ENCODE measurements at regions not wholly inside any gene's neighbourhood (a gene's known extent, or its start where the extent isn't known, plus 50 kb on each side); places are given as distances from the start of the nearest gene placed in this dataset.

GRCh38 chr14:22508150-22508457 is 80.9 kb downstream of the DAD1 start:
- WGBS (ENCODE audit: low lambda C conversion rate), result 3% methylated on average over 2 of the region's 2 CpGs
- BruUV-seq (replicated peaks), result no TSS peak
- H3K9me3 ChIP-seq (ENCODE audit: low read length), result no peaks in the 10 kb centered on the region

More at GRCh38 chr14:22508150-22508457, 80.9 kb downstream of the DAD1 start:
- Histone ChIP-seq H3K4me2 (ENCODE audit: low read depth, low read length) (no peak overlapping the region), H3K9ac (ENCODE audit: insufficient read depth, low read depth, low read length) (no peak overlapping the region), H3K36me3 (replicated peaks in 1 of 2; ENCODE audit: control insufficient read depth in 1 of 2, insufficient read depth in 2 of 2, low read length in 2 of 2) (no peaks in the 10 kb centered on the region), H3K79me2 (ENCODE audit: insufficient read depth, low read length) (no peaks in the 10 kb centered on the region), H3K27me3 (ENCODE audit: control insufficient read depth in 1 of 2, insufficient read depth in 2 of 2, low read length in 2 of 2) (peaks cover 3 to 25% of the 10 kb centered on the region in 2 experiments; a peak in 2 of 5 replicates), H3K27ac (ENCODE audit: extremely low read length, insufficient read depth, low read length) (no peak overlapping the region), H3K4me1 (ENCODE audit: insufficient read depth, low read length) (no peaks in the 10 kb centered on the region), H3K4me3 (replicated peaks in 1 of 3; ENCODE audit: insufficient read depth in 1 of 3, low read depth in 2 of 3, low read length in 3 of 3) (no peak overlapping the region), H4K20me1 (ENCODE audit: insufficient read depth, low read length) (no peaks in the 10 kb centered on the region), H2AFZ (ENCODE audit: low read length) (no peak overlapping the region)
- TF ChIP-seq FOXO1 (CRISPR knock-in tag; IDR thresholded peaks at IDR 0.05) (no peak), RFX5 (IDR thresholded peaks at IDR 0.05; ENCODE audit: low read depth, low read length) (no peak), CBX2 (IDR thresholded peaks at IDR 0.05; ENCODE audit: low read depth, low read length) (no peak), CBX2 (CRISPR knock-in tag; IDR thresholded peaks at IDR 0.05; ENCODE audit: low read depth) (no peak), POLR2AphosphoS5 (IDR thresholded peaks at IDR 0.05; ENCODE audit: low read depth, low read length) (no peak), PAF1 (CRISPR knock-in tag; IDR thresholded peaks at IDR 0.05) (no peak), ZSCAN25 (CRISPR knock-in tag; IDR thresholded peaks at IDR 0.05) (no peak), ZNF546 (CRISPR knock-in tag; conservative IDR thresholded peaks at IDR 0.05) (no peak), SALL2 (CRISPR knock-in tag; IDR thresholded peaks at IDR 0.05) (no peak), ZNF7 (CRISPR knock-in tag; IDR thresholded peaks at IDR 0.05) (no peak), PHF21A (CRISPR knock-in tag; IDR thresholded peaks at IDR 0.05) (no peak), LCORL (IDR thresholded peaks at IDR 0.05) (no peak), LCORL (CRISPR knock-in tag; IDR thresholded peaks at IDR 0.05) (no peak), ZBTB46 (CRISPR knock-in tag; IDR thresholded peaks at IDR 0.05; ENCODE audit: borderline replicate concordance) (no peak), ZNF670 (CRISPR knock-in tag; IDR thresholded peaks at IDR 0.05; ENCODE audit: borderline replicate concordance) (no peak)
- FAIRE-seq, result no peak
- intact Hi-C loops (cut with micrococcal nuclease; ENCODE audit: unreplicated experiment) (no loop called here), in situ Hi-C loops (cut with HindIII; ENCODE audit: extremely low pct_ligation_motif_present, low pct_unique_long_range_greater_than_20kb) (no loop called here)
- no peak for DNase-seq (ENCODE audit: low spot score)
- POLR2A ChIA-PET, result no interaction called here
- CTCF ChIA-PET (ENCODE audit: low intra/inter-chr PET ratio, low total read pairs), result no interaction called here
- ATAC-seq, result no peak

Measured in HepG2 (cell line).